ENCODE measurements at regions not wholly inside any gene's neighbourhood (a gene's known extent, or its start where the extent isn't known, plus 50 kb on each side); places are given as distances from the start of the nearest gene placed in this dataset.
"Not testable (repeated sequence)": the region's sequence is repeated elsewhere in the genome, so short reads cannot be mapped to it uniquely, and the experiment has no call there.

- 80% methylated on average over 15 of the region's 15 CpGs for WGBS
- Histone ChIP-seq H3K4me3 (ENCODE audit: low read length) (no peak overlapping the region), H3K4me1 (ENCODE audit: control insufficient read depth, insufficient read depth, low read length) (no peaks in the 10 kb centered on the region), H3K9me3 (ENCODE audit: control insufficient read depth, low read length) (no peaks in the 10 kb centered on the region), H3K27me3 (ENCODE audit: control insufficient read depth, insufficient read depth) (no peaks in the 10 kb centered on the region), H3K27ac (ENCODE audit: low read length) (no peak overlapping the region)
- ATAC-seq (no peak), DNase-seq (peak in 1 of 3 donors; percentile 15)
- intact Hi-C loops (cut with DNase I) = no loop called here
These were observed 309.4 kb upstream of the DIO3 start for GRCh38 chr14:101251812-101252442.

DNA sequence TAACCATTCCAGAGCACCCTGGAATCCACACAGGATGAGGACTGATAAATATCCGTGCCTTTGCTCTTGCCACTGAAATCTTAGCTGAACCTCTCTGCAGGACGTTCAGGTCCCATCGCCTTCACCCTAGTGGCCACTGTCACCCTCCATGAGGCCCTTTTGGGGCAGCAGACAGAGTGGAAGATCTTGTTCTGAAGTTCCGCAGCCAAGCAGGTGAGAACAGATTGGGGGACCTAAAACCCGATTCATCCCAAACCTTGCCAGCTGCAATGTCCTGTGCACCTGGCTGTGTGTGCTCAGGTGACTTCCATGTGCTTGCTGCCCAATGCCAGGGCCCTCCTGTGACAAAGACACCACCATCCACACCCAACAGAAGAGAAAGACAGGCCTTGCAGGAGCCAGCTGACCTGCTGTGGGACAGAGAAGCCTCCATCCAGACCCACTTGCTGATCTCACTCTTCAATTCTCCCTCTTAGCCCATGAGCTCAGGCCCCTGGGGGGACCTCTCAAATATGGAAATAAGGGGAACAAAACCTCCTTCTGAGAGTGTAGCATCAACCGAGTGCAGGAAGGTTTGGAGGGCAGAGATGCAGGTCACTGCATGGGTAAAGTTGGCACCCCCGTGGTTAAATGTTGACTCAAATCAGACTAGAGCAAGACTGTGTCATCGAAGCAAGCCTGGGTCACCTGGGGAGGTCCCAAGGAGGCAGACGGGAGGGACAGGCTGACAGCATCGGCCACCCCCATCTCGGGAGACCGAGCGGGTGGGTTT lies 308.7 kb upstream of the DIO3 start:
- no peaks in the 10 kb centered on the region for H3K27me3 ChIP-seq (ENCODE audit: control insufficient read depth, insufficient read depth)
- H3K27ac ChIP-seq (ENCODE audit: low read length) = no peak overlapping the region
- 77% methylated on average over 13 of the region's 13 CpGs for WGBS
- intact Hi-C loops (cut with DNase I) = no loop called here
- ATAC-seq = no peak
- no peak for DNase-seq
- no peaks in the 10 kb centered on the region for H3K9me3 ChIP-seq (ENCODE audit: control insufficient read depth, low read length)
- H3K4me3 ChIP-seq (ENCODE audit: low read length) = no peak overlapping the region
- no peaks in the 10 kb centered on the region for H3K4me1 ChIP-seq (ENCODE audit: control insufficient read depth, insufficient read depth, low read length)

GRCh38 chr14:101253948-101254347 lies 307.3 kb upstream of the DIO3 start:
- Histone ChIP-seq H3K9me3 (ENCODE audit: control insufficient read depth, low read length) (no peaks in the 10 kb centered on the region), H3K27me3 (ENCODE audit: control insufficient read depth, insufficient read depth) (no peaks in the 10 kb centered on the region), H3K27ac (ENCODE audit: low read length) (no peak overlapping the region), H3K4me1 (ENCODE audit: control insufficient read depth, insufficient read depth, low read length) (no peaks in the 10 kb centered on the region), H3K4me3 (ENCODE audit: low read length) (no peak overlapping the region)
- intact Hi-C loops (cut with DNase I) = no loop called here
- WGBS = 95% methylated on average over 5 of the region's 5 CpGs
- ATAC-seq = no peak
- no peak for DNase-seq

- Histone ChIP-seq H3K9me3 (ENCODE audit: control insufficient read depth, low read length) (no peaks in the 10 kb centered on the region), H3K27ac (ENCODE audit: low read length) (no peak overlapping the region), H3K4me1 (ENCODE audit: control insufficient read depth, insufficient read depth, low read length) (no peaks in the 10 kb centered on the region), H3K4me3 (ENCODE audit: low read length) (no peak overlapping the region), H3K27me3 (ENCODE audit: control insufficient read depth, insufficient read depth) (no peaks in the 10 kb centered on the region)
- intact Hi-C loops (cut with DNase I) = no loop called here
- WGBS = 57% methylated on average over 17 of the region's 17 CpGs
- DNase-seq (peak in 1 of 3 donors; percentile 68), ATAC-seq (peak; percentile 40 to 63)
These were observed 306.2 kb upstream of the DIO3 start for GRCh38 chr14:101254805-101255764.

DNA sequence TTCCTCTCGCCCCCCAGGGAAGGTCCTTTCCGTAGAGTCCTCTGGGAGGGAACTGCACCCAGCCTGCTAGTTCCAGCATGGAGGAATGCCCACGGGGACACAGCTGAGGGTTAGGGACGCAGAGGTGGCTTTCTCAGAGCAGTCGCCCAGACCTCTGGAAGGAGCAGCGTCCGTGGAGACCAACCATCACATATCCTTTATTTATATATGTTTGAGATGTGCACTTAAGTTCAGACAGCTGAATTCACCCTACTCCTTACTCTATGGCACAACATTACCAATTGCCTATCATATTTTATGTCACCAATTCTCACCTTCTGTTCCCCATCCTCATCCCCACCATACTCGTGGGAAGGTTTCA lies 305.6 kb upstream of the DIO3 start:
- H3K4me3 ChIP-seq (ENCODE audit: low read length) = no peak overlapping the region
- H3K27me3 ChIP-seq (ENCODE audit: control insufficient read depth, insufficient read depth) = no peaks in the 10 kb centered on the region
- H3K9me3 ChIP-seq (ENCODE audit: control insufficient read depth, low read length) = no peaks in the 10 kb centered on the region
- DNase-seq (no peak), ATAC-seq (no peak)
- 76% methylated on average over 8 of the region's 8 CpGs for WGBS
- intact Hi-C loops (cut with DNase I) = no loop called here
- no peaks in the 10 kb centered on the region for H3K4me1 ChIP-seq (ENCODE audit: control insufficient read depth, insufficient read depth, low read length)
- H3K27ac ChIP-seq (ENCODE audit: low read length) = no peak overlapping the region

DNA sequence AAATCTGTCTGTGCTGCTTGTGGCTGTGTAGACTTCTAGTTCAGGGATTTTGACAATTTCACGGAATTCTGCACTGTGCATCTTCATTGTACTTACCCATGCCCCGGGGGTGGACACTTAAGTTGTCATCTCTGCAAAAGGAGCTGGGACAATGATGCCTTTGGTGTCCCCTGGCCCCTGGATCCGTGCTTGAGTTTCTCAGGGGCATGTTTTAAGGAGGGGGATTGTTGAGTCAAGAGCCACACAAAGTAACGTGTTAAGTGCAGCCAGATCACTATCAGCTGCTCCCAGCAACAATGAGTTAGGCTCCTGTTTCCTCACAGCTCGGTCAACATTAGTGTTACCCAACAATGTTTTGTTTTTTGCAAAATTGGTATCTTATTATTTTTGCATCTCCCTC lies 305.0 kb upstream of the DIO3 start:
- WGBS = 52% methylated on average over 5 of the region's 5 CpGs
- no peaks in the 10 kb centered on the region for H3K9me3 ChIP-seq (ENCODE audit: control insufficient read depth, low read length)
- DNase-seq (no peak), ATAC-seq (no peak)
- H3K4me3 ChIP-seq (ENCODE audit: low read length) = no peak overlapping the region
- intact Hi-C loops (cut with DNase I) = no loop called here
- no peaks in the 10 kb centered on the region for H3K4me1 ChIP-seq (ENCODE audit: control insufficient read depth, insufficient read depth, low read length)
- no peak overlapping the region for H3K27ac ChIP-seq (ENCODE audit: low read length)
- H3K27me3 ChIP-seq (ENCODE audit: control insufficient read depth, insufficient read depth) = no peaks in the 10 kb centered on the region

DNA sequence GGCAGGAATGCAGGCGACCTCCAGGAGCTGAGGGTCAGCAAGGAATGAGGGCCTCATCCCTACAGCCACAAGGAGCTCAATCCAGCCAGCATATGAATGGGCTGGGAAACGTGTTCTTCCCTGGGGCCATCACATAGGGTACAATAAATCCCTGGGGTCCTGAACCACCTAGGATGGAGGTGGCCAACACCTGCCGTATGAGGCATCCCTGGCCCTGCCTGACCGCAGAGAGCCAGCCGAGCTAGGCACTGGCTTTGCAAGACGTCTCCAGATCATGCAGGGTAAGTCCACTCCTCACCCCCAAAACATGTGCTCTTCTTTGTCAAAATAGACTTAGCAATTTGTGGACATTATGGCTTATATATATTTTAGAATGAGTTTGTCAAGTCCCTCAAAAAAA lies 303.7 kb upstream of the DIO3 start:
- 82% methylated on average over 6 of the region's 6 CpGs for WGBS

DNA sequence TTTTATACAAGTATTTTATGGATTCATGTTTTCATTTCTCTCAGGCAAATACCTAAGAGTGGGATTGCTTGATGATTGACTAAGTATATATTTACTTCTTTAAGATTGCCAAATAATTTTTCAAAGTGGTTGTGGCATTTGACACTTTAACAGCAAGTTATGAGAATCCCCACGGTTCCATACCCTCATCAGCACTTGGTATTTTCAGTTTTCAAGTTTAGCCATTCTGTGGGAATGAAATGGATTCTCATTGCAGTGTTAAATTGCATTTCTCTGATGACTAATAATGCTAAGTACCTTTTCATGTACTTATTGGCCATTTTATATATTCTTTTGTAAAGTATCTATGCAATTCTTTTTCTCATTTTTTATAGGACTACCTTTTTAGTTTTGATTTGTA lies 301.5 kb upstream of the DIO3 start:
- WGBS = 86% methylated on average over 1 of the region's 1 CpG

More for the DNA sequence above, 303.7 kb upstream of the DIO3 start:
- Histone ChIP-seq H3K27me3 (ENCODE audit: control insufficient read depth, insufficient read depth) (no peaks in the 10 kb centered on the region), H3K27ac (ENCODE audit: low read length) (no peak overlapping the region), H3K4me1 (ENCODE audit: control insufficient read depth, insufficient read depth, low read length) (no peaks in the 10 kb centered on the region), H3K9me3 (ENCODE audit: control insufficient read depth, low read length) (no peaks in the 10 kb centered on the region), H3K4me3 (ENCODE audit: low read length) (no peak overlapping the region)
- intact Hi-C loops (cut with DNase I) = no loop called here
- ATAC-seq (no peak), DNase-seq (no peak)

DNA sequence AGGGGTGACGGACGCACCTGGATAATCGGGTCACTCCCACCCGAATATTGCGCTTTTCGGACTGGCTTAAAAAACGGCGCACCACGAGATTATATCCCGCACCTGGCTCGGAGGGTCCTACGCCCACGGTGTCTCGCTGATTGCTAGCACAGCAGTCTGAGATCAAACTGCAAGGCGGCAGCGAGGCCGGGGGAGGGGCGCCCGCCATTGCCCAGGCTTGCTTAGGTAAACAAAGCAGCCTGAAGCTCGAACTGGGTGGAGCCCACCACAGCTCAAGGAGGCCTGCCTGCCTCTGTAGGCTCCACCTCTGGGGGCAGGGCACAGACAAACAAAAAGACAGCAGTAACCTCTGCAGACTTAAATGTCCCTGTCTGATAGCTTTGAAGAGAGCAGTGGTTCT lies 294.9 kb upstream of the DIO3 start:
- H3K4me3 ChIP-seq (ENCODE audit: low read length); intact Hi-C loops (cut with DNase I); ATAC-seq; H3K9me3 ChIP-seq (ENCODE audit: control insufficient read depth, low read length); DNase-seq; H3K27me3 ChIP-seq (ENCODE audit: control insufficient read depth, insufficient read depth); H3K4me1 ChIP-seq (ENCODE audit: control insufficient read depth, insufficient read depth, low read length); H3K27ac ChIP-seq (ENCODE audit: low read length): not testable (repeated sequence)
- 87% methylated on average over 19 of the region's 20 CpGs for WGBS

More for the DNA sequence above, 301.5 kb upstream of the DIO3 start:
- H3K4me3 ChIP-seq (ENCODE audit: low read length) = no peak overlapping the region
- no peaks in the 10 kb centered on the region for H3K27me3 ChIP-seq (ENCODE audit: control insufficient read depth, insufficient read depth)
- H3K4me1 ChIP-seq (ENCODE audit: control insufficient read depth, insufficient read depth, low read length) = no peaks in the 10 kb centered on the region
- ATAC-seq (no peak), DNase-seq (no peak)
- H3K9me3 ChIP-seq (ENCODE audit: control insufficient read depth, low read length) = no peaks in the 10 kb centered on the region
- H3K27ac ChIP-seq (ENCODE audit: low read length) = no peak overlapping the region
- intact Hi-C loops (cut with DNase I) = no loop called here

DNA sequence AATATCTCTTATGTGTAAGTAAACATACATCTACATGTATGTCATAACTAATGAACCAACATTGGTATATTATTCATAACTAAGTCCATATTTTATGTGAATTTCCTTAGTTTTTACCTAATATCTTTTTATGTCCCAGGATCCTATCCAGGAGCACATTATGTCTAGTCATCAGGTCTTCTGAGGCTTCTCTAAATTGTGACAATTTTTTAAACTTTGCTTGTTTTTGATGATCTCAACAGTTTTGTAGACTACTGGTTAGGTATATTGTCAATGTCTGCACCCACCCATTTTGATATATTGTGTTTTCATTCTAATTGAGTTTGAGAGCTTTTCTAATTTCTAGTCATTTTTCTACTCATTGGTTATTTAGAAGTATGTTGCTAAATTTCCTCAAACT lies 288.2 kb upstream of the DIO3 start:
- Histone ChIP-seq H3K4me3 (ENCODE audit: low read length) (no peak overlapping the region), H3K27ac (ENCODE audit: low read length) (no peak overlapping the region), H3K9me3 (ENCODE audit: control insufficient read depth, low read length) (no peaks in the 10 kb centered on the region), H3K27me3 (ENCODE audit: control insufficient read depth, insufficient read depth) (no peaks in the 10 kb centered on the region), H3K4me1 (ENCODE audit: control insufficient read depth, insufficient read depth, low read length) (no peaks in the 10 kb centered on the region)
- ATAC-seq = no peak
- no peak for DNase-seq
- intact Hi-C loops (cut with DNase I) = no loop called here
